NT2/D1 (cell line): ENCODE measurements at regions not wholly inside any gene's neighbourhood (a gene's known extent, or its start where the extent isn't known, plus 50 kb on each side); places are given as distances from the start of the nearest gene placed in this dataset.

Source experiments
- YY1 ChIP-seq: IDR thresholded peaks from 2 replicates; pipeline ENCODE4 v1.6.1; 2011; ENCODE audit not compliant: insufficient read length, insufficient read depth
- ZNF274 ChIP-seq: IDR thresholded peaks from 2 replicates; pipeline ENCODE4 v1.6.1; 2011; ENCODE audit warnings: mild to moderate bottlenecking, low read depth, low read length

DNA sequence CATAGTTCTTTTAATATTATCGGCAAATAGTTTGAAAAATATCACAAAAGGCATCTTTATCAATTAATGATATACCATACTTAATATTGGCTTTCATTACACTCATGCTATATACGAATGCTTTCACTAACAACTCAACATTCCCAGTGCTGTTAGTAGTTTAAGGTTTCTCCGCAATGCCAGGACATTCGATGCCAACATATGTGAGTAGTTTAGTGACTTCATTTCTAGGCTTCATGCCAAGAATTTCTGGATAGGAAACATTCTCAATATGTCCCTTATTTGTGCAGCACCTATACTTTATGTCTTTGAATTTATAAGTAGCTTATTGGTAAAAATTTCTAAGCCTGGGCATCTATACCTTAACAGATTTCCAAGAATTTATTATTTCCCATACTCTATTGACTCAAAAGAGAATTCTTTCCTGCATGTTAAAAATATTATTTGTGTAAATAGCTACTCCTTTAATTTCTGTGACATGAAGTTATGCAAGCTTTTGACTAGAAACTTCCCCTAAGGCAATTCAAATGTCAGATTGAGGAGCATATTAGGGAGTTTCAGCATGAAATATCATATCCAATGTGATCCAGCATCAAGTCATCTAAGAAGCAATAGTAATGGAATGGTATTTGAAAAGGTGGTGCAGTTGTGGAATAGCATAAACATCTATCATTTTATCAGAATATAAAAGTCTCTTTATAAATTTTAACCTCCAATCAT lies 236.0 kb upstream of the STXBP5 start:
- TF ChIP-seq ZNF274 = no peak
- no peak for TF ChIP-seq YY1
